Eye (tissue), 1 donor: ENCODE measurements at regions not wholly inside any gene's neighbourhood (a gene's known extent, or its start where the extent isn't known, plus 50 kb on each side); places are given as distances from the start of the nearest gene placed in this dataset.
A peak's percentile ranks its signal among the peaks of the same experiment; 100 is the strongest.

Experiments used
- DNase-seq: peaks from one replicate; pipeline ENCODE4 v3.0.0-alpha.2; 2015

GRCh38 chr1:244221991-244222390 is 170.9 kb downstream of the ZBTB18 start:
- no peak for DNase-seq

DNA sequence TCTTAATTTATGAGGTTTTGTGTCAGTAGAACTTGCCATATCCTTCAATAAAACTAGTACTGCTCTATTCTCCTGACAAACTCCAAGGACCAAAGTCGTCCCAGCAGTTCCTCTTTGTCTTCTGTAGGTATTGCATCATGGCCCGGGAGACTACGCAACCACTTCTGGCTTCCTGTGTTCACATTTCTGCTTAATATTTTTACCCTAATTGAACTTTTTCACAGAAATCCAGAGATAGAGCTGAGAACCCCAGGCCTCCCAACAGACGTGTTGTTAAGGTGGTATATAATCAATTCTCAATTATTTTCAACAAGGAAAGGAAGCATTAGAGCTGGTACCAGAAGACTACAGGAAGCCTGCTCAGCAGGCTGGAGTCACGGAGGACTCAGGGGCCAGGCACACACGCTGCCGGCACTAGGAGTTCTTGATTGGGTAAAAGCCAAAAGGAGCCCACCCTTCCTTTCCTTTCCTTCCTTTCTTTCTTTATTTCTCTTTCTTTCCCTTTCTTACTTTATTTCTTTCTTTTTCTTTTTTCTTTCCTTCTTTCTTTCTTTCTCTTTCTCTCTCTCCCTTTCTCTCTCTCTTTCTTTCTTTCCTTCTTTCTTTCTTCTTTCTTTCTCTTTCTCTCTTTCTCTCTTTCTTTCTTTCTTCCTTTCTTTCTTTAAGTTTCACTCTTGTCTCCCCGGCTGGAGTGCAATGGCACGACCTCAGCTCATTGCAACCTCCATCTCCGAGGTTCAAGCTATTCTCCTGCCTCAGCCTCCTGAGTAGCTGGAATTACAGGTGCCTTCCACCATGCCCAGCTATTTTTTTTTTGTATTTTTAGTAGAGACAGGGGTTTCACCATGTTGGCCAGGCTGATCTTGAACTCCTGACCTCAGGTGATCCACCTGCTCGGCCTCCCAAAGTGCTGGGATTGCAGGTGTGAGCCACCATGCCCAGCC is 173.7 kb downstream of the ZBTB18 start:
- DNase-seq: no peak

DNA sequence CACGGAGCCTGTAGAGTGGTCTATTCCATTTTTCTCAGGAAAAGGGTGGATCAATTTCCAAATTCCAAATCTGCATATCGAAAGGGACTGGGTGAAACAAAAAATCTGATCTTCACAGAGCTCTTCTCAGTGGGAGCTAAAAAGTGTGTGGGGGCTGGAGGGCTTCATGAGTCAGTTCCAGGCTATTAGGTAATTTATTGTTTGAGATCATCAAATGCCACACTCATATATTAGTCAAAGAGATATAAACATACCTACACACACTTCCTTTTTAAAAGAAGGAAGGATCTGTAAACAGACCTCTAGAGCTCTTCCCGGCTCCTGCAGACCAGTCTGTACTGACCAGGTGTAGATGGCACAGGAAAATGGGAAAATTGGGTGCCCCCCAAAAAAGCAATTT is 175.4 kb downstream of the ZBTB18 start:
- no peak for DNase-seq

GRCh38 chr1:244230470-244230869 is 179.4 kb downstream of the ZBTB18 start:
- DNase-seq: no peak

DNA sequence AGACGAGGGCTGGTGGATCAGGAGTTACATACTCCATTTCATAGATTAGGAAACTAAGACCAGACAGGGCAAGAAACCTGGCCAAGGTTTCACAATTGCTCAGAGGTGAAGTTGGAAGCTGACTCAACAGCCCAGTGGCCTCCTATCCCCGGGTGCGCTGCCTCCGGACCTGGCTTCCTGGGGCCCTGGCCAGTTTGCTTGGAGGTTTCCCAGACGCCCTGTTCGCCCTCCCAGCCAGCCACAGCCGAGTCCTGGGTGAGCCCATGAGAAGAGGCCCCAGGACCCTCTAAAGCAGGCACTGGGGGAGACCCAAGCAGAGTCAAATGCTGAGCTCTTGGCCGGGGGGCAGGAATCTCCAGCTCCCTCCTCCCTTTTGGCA is 180.1 kb downstream of the ZBTB18 start:
- no peak for DNase-seq

DNA sequence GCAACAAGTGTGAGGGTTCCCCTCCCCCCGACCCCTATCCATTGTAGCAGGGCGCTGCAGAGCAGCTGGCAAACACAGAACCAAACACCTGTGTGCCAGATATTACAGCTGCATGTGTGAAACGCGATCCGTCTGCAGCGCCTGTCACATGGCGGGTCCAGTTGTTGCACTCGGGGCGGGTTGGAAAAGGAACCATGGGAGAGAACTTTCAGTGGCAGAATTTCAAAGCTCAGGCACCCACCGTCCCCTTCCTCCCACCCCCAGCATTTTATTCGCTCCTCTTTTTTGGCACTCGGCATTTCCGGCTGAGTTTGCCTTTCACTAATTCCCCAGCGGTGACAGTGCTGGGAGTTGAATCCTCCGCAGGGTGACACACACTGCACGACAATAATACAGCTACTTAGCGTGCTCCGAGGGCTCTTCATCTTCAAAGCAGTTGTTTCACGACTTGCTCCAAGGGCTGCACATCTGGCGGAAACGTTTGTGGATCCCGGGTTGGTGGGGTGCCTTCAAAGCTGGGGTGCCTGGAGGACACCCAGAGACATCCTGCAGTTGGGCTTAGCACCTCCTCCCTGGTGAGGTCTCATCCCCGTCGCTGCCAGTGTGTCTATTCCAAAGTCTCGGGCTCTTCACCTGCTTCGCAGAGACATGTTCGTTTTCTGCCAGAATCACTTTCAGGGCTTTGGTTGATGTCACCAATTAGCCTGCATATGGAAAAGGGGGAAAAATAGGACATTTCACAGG is 180.7 kb downstream of the ZBTB18 start:
- DNase-seq: peak; percentile 75

DNA sequence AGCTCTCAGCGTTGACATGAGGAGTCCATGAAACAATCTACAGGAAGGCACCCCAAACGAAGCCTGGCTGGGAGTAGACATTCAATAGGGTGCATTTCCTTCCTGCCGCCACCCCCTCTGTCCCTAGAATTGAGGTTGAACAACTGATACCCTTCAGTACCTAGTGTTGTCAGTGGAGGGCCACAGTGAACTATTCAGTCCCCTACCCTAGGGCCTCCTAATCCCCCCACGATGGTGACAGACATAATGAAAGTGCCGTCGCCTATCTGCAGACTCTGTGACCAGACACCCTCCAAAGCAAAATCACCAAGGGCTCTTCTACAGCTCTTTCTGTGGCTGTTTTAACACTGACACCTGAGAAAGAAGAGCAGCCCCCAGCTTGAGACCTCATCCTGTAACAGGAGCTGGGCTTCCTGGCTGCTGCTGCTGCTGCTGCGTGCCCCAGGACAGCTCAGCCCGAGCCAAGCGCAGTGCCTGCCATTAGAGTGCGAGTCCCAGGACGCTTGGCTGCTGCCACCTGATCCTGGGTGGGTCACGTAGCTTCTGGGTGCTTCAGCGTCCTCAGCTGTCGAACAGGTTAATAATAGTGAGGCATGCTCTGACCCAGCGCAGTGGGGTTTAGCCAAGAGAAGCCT is 183.0 kb downstream of the ZBTB18 start:
- DNase-seq: no peak

DNA sequence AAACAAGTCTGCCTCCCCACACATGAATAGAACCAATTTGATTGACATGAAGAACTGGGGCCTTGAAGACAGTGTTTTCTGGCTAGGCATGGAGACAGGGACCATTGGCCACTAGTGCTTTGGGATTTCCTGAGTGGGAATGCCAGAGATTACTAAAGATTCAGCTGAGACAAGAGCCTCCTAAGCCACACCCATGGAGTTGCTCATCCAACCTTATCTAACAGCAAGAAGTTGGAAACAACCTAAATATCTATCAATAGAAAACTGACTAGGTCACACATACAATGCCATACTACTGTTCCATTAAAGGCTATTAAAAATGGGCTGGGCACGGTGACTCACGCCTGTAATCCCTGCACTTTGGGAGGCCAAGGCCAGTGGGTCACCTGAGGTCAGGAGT is 184.1 kb downstream of the ZBTB18 start:
- DNase-seq: no peak

DNA sequence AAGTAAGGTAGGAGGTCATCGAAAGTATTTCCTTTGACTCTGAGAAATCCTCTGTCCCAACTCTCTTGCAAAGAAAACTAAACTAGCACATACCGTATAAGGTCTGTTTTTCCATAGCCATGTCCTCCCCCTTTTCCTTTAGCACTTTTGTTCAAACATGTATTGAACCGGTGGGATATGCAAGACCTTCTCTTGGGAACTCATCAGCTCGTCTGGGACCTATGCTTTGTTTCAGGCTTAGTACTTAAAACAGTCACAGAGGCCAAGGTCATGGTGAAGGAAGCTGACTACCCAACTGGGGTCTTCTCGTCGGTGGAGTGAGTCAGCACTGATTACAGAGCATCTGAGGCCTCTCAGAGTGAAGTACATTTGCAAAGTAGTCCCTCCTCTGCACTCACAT is 185.0 kb downstream of the ZBTB18 start:
- DNase-seq: no peak

DNA sequence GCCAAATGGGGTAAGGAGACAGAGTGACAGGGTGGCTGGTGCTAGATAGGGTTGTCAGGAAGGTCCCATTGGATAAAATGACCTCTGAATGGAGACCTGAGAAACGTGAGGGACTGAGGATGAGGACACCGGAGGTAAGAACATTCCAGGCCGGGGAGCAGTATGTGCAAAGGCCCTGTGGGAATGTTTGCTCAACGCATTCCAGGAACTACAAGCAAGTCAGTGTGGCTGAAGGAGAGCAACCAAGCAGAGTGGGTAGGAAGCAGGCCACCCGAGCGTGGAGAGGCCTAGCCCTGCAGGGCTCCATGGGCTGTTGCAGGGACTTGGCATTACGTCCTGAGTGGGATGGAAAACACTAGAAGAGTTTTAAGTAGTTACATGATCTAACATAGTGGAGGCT is 185.6 kb downstream of the ZBTB18 start:
- DNase-seq: no peak

DNA sequence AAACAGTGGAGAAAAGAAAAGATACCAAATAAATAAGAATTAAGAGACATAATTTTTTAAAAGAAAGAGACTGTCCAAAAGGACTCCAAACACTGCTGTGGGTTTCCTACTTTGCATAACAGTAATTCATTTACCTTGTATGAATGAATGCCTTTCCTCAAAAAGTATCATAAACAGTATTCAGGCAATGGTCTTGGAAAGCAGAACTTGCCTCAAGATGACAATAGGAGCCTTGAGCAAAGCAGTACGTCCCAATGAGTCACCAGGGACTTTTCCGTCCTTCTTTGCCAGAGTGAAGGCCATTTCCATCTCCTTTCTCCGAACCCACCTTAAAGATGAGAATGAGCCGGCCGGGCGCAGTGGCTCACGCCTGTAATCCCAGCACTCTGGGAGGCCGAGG is 186.4 kb downstream of the ZBTB18 start:
- DNase-seq: no peak

DNA sequence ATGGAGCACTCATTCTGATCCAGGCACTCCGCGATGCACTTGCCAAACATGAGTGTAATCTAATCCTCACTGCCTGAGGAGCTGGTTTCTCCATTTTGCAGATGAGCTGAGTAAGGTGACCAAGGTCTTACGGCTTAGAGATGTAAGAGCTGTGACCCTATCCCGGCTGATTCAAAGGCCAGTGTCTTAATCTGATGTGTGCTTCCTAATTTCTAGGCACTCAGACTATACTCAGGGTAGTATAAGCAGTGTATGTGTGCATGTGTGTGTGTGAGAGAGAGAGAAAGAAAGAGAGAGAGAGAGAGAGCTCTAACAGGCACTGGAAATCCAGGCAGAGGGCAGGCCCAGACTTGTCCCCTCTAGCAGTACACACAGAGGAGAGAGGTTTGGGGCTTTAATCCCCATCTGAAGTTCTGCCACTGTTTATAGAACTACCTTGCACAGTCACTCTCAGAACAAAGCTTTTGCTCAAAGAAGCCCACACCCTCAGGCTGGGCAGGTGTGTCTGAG is 188.2 kb downstream of the ZBTB18 start:
- no peak for DNase-seq

- DNase-seq: no peak
Measured at GRCh38 chr1:244241438-244241837, 190.4 kb downstream of the ZBTB18 start.

- no peak for DNase-seq
Measured at GRCh38 chr1:244242446-244242845, 191.4 kb downstream of the ZBTB18 start.

- no peak for DNase-seq
Measured at GRCh38 chr1:244246334-244246733, 195.3 kb downstream of the ZBTB18 start.

- no peak for DNase-seq
Measured at GRCh38 chr1:244248426-244248825, 197.3 kb downstream of the ZBTB18 start.

DNA sequence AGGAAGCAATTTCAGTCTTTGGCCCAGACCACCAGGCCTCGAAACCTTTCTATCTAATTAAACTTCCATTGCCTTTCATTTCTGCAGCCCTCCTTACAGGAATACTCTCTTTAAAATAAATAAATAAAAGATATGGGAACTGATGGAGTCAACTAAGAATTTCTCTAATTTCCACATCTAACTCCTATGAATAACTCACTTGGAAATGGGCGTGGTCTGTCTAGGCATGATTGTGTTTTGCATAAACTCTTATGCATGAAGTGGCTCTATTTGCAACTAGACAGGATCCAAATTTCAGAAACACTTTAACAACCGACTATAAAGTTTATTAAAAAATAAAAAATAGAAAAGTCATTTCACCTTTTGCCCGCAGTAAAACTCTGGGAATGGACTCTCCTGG is 199.5 kb downstream of the ADSS2 start:
- DNase-seq: no peak

DNA sequence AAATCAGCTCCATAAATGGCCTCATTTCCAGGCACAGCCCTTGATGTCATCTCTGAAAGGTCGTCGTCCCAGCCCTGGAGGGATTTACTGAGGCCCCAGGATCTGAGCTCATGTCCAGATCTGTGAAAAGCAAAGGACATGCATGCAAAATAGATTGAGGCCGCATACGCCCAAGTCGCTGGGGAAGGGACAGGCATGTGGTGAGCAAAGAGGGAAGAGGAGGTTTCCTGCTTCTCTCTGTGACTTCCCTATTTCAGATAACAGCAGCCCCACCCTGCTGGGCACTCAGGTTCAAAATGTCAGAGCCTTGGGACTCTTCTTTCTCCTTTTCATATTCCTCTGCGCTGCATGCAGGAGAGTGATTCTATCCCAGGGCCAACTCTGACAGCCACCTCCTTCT is 197.2 kb downstream of the ADSS2 start:
- DNase-seq: no peak

GRCh38 chr1:244255426-244255965 is 196.2 kb downstream of the ADSS2 start:
- DNase-seq: no peak

GRCh38 chr1:244256086-244256676 is 195.5 kb downstream of the ADSS2 start:
- peak; percentile 18 for DNase-seq

DNA sequence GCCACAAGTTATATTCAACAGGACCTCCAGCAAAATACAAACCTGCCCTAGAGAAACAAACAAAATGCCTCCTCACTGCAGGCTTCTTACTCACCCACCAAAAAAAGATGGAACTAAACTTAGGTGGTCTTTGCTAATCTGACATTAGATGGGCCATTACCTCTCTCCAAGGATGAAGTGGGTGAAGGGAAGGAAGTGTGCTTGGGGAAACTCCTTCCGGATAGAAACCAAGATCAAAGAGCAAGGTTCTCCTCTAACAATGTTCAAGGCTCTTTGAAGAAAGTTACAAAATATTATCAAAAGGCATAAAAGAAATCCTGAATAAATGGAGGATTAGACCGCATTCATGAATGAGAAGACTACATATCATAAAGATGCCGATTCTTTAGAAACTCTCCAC is 187.5 kb downstream of the ADSS2 start:
- no peak for DNase-seq

DNA sequence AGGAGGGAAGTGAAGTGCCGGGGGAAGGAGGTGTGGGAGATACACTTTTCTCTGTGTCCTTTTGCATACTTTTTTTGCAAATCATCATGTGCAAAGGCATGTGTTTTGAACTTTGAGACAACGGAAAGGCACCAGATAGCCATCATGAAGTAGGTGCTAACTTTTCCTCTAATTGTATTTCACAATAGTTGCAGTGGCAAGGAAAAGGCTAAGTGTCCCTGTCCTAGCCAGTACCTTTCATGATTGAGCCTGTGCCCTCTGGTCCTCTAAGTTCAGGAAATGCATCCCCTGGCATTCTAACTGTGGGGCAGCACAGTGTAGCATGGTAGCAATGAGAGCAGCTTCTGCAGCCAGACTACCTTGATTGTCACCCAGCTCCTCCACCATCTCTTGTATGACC is 186.2 kb downstream of the ADSS2 start:
- DNase-seq: no peak

DNA sequence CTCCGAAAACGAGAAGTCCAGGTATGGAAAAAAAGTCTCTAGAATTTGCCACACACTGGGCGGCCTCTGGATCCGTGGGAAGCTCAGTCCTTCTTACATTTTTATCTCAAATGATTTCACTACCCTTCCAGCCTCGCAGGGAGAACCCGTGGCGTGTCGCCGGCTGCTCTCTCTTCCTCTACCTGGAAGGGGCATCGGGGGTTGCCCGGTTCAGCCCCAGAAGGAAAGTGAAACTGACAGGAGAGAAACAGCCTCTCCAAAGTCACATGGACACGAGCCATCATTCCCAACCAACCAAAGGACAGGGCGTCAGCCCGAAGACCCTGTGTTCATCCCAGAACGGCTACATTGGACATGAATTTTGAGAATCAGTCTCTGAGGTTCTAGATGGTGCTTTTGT is 182.5 kb downstream of the ADSS2 start:
- no peak for DNase-seq
